Mesendoderm (in vitro differentiated cells): ENCODE measurements at regions not wholly inside any gene's neighbourhood (a gene's known extent, or its start where the extent isn't known, plus 50 kb on each side); places are given as distances from the start of the nearest gene placed in this dataset.
"Not testable (repeated sequence)": the region's sequence is repeated elsewhere in the genome, so short reads cannot be mapped to it uniquely, and the experiment has no call there.

Experiments used
- DNase-seq: peaks from one replicate; pipeline ENCODE4 v3.0.0; 2013
- H2AK5ac ChIP-seq: 2 replicates; pipeline ENCODE4 v1.6.1; 2013; ENCODE audit warnings: low read length, inconsistent platforms
- H2BK120ac ChIP-seq: 2 replicates; pipeline ENCODE4 v1.6.1; 2013; ENCODE audit warnings: low read depth, mild to moderate bottlenecking, low read length, moderate library complexity, mixed read lengths
- H2BK15ac ChIP-seq: replicated peaks from 2 replicates; pipeline ENCODE4 v1.6.1; 2013; ENCODE audit warnings: low read depth, mild to moderate bottlenecking, moderate library complexity
- H2BK5ac ChIP-seq: 2 replicates; pipeline ENCODE4 v1.6.1; 2013; ENCODE audit warnings: low read length, inconsistent platforms
- H3K18ac ChIP-seq: 2 replicates; pipeline ENCODE4 v1.6.1; 2013; ENCODE audit warnings: mild to moderate bottlenecking, low read length, mixed read lengths
- H3K23ac ChIP-seq: one replicate; pipeline ENCODE4 v1.6.1; 2013; ENCODE audit warnings: low read length
- H3K27ac ChIP-seq: 2 replicates; pipeline ENCODE4 v1.5.1; 2013; ENCODE audit warnings: low read depth, mild to moderate bottlenecking, inconsistent platforms, low read length, moderate library complexity
- H3K27me3 ChIP-seq: 2 replicates; pipeline ENCODE4 v1.6.1; 2013; ENCODE audit warnings: low read length, control low read depth, mild to moderate bottlenecking, inconsistent platforms; ENCODE audit not compliant: insufficient read depth, poor library complexity
- H3K36me3 ChIP-seq: 2 replicates; pipeline ENCODE4 v1.6.1; 2013; ENCODE audit warnings: low read length, inconsistent platforms; ENCODE audit not compliant: control insufficient read depth, insufficient read depth
- H3K4ac ChIP-seq: one replicate; pipeline ENCODE4 v1.6.1; 2013; ENCODE audit warnings: low read depth, mild to moderate bottlenecking, low read length, moderate library complexity
- H3K4me1 ChIP-seq: 2 replicates; pipeline ENCODE4 v1.6.1; 2013; ENCODE audit warnings: low read depth, low read length, inconsistent platforms; ENCODE audit not compliant: control insufficient read depth
- H3K4me2 ChIP-seq: 2 replicates; pipeline ENCODE4 v1.6.1; 2013; ENCODE audit warnings: low read length
- H3K4me3 ChIP-seq: 2 replicates; pipeline ENCODE4 v1.5.1; 2013; ENCODE audit warnings: mild to moderate bottlenecking, low read length
- H3K56ac ChIP-seq: one replicate; pipeline ENCODE4 v1.6.1; 2013; ENCODE audit warnings: low read length
- H3K79me1 ChIP-seq: 2 replicates; pipeline ENCODE4 v1.6.1; 2013; ENCODE audit warnings: low read length, inconsistent platforms
- H3K79me2 ChIP-seq: 2 replicates; pipeline ENCODE4 v1.6.1; 2013; ENCODE audit warnings: mild to moderate bottlenecking, low read length; ENCODE audit not compliant: control insufficient read depth, insufficient read depth
- H3K9ac ChIP-seq: 2 replicates; pipeline ENCODE4 v1.6.1; 2013; ENCODE audit warnings: low read length, inconsistent platforms
- H4K5ac ChIP-seq: one replicate; pipeline ENCODE4 v1.6.1; 2013; ENCODE audit warnings: low read length
- H4K8ac ChIP-seq: one replicate; pipeline ENCODE4 v1.6.1; 2013; ENCODE audit warnings: low read depth, mild to moderate bottlenecking, control low read depth, low read length, moderate library complexity
- WGBS: extraction: QIAGEN DNeasy Blood & Tissue Kit; methylation state at CpG from one replicate; pipeline ENCODE4 v1.1.7; 2013; ENCODE audit warnings: low lambda C conversion rate, missing lambda C conversion rate; ENCODE audit not compliant: insufficient coverage; ENCODE audit errors: extremely low coverage; 5-methylcytosine and 5-hydroxymethylcytosine counted together

DNA sequence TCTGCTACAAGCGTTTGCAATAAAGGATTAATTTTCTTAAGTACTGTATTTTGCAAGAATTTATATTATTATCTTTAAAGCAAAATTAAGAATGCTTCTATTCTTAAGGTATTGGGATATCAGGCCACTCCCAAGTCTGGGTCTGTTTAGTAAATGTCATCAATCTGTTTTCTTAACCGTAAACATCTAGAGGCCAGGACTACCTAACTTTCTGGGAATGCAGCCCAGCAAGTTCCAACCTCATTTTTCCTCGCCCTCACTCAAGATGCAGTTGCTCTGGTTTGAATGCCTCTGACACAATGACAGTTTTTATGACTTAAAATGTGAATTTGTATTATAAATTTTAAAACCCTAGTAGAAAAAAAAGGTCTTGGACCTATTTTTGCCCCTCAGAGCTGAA, 143.5 kb downstream of the INHBA start:
- Histone ChIP-seq H4K8ac (no peak overlapping the region), H2BK120ac (no peak overlapping the region), H3K79me1 (no peaks in the 10 kb centered on the region), H2BK15ac (no peak overlapping the region), H3K18ac (no peak overlapping the region), H3K4me3 (no peak overlapping the region), H4K5ac (no peak overlapping the region), H2AK5ac (no peak overlapping the region), H3K27me3 (no peaks in the 10 kb centered on the region), H3K79me2 (no peaks in the 10 kb centered on the region), H3K56ac (no peak overlapping the region), H3K23ac (no peak overlapping the region), H3K4ac (no peak overlapping the region), H2BK5ac (no peak overlapping the region), H3K4me2 (no peak overlapping the region), H3K4me1 (no peaks in the 10 kb centered on the region), H3K9ac (no peak overlapping the region), H3K36me3 (no peaks in the 10 kb centered on the region), H3K27ac (no peak overlapping the region)
- no CpG with 5 or more reads among the region's 3 CpGs for WGBS
- DNase-seq = peak; percentile 51

DNA sequence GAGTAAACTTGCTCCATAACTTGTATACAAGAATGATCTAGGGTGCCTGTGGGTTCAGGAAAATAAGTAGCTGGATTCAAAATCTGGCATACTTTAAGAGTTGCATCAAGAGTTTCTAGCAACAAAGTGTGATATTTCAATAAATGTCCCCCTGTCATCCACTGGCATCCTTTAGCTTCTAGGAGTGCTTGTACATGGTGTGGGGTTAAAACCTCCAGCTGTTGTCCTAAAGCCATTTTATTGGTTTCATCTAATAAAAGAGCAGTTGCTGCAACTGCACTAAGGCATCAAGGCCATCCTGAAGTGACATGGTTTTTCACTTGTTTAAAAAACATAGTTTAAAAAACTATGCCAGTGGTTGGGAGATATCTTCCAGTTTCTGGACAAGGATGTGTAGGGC, 148.4 kb downstream of the INHBA start:
- no peaks in the 10 kb centered on the region for H3K79me2 ChIP-seq
- H2BK5ac ChIP-seq = no peak overlapping the region
- H3K27me3 ChIP-seq = no peaks in the 10 kb centered on the region

DNA sequence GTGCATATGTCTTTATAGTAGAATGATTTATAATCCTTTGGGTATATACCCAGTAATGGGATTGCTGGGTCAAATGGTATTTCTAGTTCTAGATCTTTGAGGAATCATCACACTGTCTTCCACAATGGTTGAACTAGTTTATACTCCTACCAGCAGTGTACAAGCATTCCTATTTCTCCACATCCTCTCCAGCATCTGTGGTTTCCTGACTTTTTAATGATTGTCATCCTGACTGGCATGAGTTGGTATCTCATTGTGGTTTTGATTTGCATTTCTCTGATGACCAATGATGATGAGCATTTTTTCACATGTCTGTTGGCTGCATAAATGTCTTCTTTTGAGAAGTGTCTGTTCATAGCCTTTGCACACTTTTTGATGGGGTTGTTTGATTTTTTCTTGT, 152.8 kb downstream of the INHBA start:
- not testable (repeated sequence) for H3K4me1 ChIP-seq, H3K79me2 ChIP-seq, H3K18ac ChIP-seq, H4K5ac ChIP-seq, H3K4me3 ChIP-seq, H3K27ac ChIP-seq, H3K79me1 ChIP-seq, H3K4me2 ChIP-seq, H3K9ac ChIP-seq, H3K4ac ChIP-seq, H2BK5ac ChIP-seq, H2BK120ac ChIP-seq, H2BK15ac ChIP-seq, H3K23ac ChIP-seq, H2AK5ac ChIP-seq, DNase-seq, H3K56ac ChIP-seq, H3K36me3 ChIP-seq, H4K8ac ChIP-seq, H3K27me3 ChIP-seq

More for the DNA sequence above, 148.4 kb downstream of the INHBA start:
- Histone ChIP-seq H3K56ac (no peak overlapping the region), H3K36me3 (no peaks in the 10 kb centered on the region), H3K18ac (no peak overlapping the region), H3K9ac (no peak overlapping the region), H4K5ac (no peak overlapping the region), H3K79me1 (no peaks in the 10 kb centered on the region), H3K4me2 (no peak overlapping the region), H3K4me3 (no peak overlapping the region), H3K4ac (no peak overlapping the region), H4K8ac (no peak overlapping the region), H3K23ac (no peak overlapping the region), H2BK15ac (no peak overlapping the region), H3K4me1 (no peaks in the 10 kb centered on the region), H2AK5ac (no peak overlapping the region), H3K27ac (no peak overlapping the region), H2BK120ac (no peak overlapping the region)
- no peak for DNase-seq

DNA sequence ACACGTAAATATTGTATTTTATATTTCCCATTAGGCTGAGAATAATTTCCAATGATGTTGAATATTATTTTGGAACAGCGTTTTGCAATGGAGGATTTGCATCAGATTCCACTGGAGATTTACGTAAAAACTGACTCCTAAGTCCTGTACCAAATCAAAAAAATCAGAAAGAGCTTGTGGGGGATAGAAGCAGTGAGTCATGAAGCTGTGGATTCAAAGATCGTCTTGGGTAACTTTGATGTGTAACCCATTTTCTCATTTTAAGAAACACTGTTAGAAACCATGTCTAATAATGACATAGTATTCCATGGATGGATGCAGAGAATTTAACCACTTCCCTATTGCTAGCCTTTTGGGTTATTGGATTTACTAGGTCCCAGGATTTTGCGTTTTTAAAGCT, 158.6 kb downstream of the INHBA start:
- Histone ChIP-seq H3K9ac (no peak overlapping the region), H2BK15ac (no peak overlapping the region), H3K18ac (no peak overlapping the region), H3K4ac (no peak overlapping the region), H3K4me2 (no peak overlapping the region), H3K56ac (no peak overlapping the region), H4K8ac (no peak overlapping the region), H2BK5ac (no peak overlapping the region), H3K79me2 (no peaks in the 10 kb centered on the region), H2AK5ac (no peak overlapping the region), H3K36me3 (no peaks in the 10 kb centered on the region), H3K79me1 (no peaks in the 10 kb centered on the region), H4K5ac (no peak overlapping the region), H3K4me1 (no peaks in the 10 kb centered on the region), H3K27me3 (no peaks in the 10 kb centered on the region), H2BK120ac (no peak overlapping the region), H3K4me3 (no peak overlapping the region), H3K23ac (no peak overlapping the region), H3K27ac (no peak overlapping the region)
- WGBS = no CpG with 5 or more reads among the region's 5 CpGs
- DNase-seq = no peak

DNA sequence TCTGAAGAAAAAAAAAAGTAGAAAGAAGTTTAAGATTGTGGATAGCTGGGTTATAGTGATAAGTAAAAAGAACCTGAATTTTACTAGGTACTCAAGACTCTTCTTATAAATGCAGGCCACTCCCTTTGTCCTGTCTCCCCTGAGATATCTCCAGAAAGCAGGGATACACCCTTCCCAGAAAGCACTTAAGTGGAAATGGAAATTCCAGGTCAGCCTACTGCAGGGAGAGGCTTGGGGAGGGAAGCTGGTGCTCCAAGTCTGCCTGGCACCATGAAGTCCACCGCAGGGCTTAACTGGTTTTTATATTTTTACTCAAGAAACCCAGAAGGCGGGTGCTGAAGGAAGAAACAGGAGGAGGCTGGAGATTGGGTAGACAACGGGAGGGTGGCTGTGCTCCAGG, 162.3 kb downstream of the INHBA start:
- no CpG with 5 or more reads among the region's 3 CpGs for WGBS
- no peaks in the 10 kb centered on the region for H3K79me1 ChIP-seq
- no peak overlapping the region for H2BK5ac ChIP-seq

DNA sequence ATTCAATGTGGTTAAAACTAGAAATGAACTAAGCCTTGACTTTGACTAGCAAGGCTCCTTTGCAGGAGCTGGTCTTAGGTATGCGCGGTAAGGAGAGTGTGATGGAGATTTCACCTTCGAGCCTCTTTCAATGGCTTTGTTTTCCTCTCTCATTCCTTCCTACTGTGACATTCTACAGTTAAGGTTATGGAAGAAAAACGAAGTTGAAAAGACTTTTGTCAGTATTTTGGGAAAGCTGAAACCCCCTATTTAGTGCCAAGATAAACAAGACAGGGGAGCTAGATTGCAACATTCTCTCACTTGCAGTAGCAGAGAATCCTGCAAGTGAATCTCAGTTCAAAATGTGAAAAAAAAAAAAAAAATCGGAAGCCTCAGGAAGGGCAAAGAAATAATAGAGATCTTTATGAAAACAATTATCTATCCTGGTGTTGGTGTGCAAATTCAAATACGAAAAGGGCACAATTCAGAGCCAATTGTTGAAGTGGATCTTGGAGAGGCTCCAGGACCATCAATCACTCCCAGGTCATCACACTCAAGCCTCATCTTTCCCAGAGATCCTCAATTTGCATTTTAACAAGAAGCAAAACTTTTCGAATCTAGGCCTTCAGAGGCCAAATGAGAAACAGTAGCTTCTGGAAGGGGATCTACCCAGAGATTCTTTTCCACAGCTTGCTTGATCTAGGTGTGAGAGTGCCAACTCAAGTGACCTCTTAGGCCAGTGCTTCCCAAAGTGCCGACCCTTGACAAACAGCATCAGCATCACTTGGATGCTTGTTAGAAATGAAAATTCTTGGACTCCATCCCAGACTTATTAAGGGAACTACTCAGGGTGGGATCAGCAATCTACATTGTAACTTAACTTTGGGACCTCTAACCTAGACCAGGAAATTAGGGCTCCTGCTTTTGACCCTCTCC, 163.8 kb downstream of the INHBA start:
- Histone ChIP-seq H2AK5ac (no peak overlapping the region), H3K4me3 (no peak overlapping the region), H3K4ac (no peak overlapping the region), H3K79me2 (no peaks in the 10 kb centered on the region), H4K8ac (no peak overlapping the region), H3K79me1 (no peaks in the 10 kb centered on the region), H3K23ac (no peak overlapping the region), H3K36me3 (no peaks in the 10 kb centered on the region), H3K27me3 (no peaks in the 10 kb centered on the region), H3K4me1 (no peaks in the 10 kb centered on the region), H4K5ac (no peak overlapping the region), H2BK15ac (no peak overlapping the region), H3K27ac (no peak overlapping the region), H3K9ac (no peak overlapping the region), H3K4me2 (no peak overlapping the region), H3K18ac (no peak overlapping the region), H2BK120ac (no peak overlapping the region), H2BK5ac (no peak overlapping the region), H3K56ac (no peak overlapping the region)
- DNase-seq = peak; percentile 6
- no CpG with 5 or more reads among the region's 8 CpGs for WGBS

More for the DNA sequence above, 162.3 kb downstream of the INHBA start:
- Histone ChIP-seq H3K27ac (no peak overlapping the region), H3K4me3 (no peak overlapping the region), H2BK15ac (no peak overlapping the region), H3K36me3 (no peaks in the 10 kb centered on the region), H3K79me2 (no peaks in the 10 kb centered on the region), H3K18ac (no peak overlapping the region), H3K9ac (no peak overlapping the region), H3K23ac (no peak overlapping the region), H2AK5ac (no peak overlapping the region), H3K27me3 (no peaks in the 10 kb centered on the region), H2BK120ac (no peak overlapping the region), H3K56ac (no peak overlapping the region), H4K5ac (no peak overlapping the region), H3K4me2 (no peak overlapping the region), H3K4me1 (no peaks in the 10 kb centered on the region), H4K8ac (no peak overlapping the region), H3K4ac (no peak overlapping the region)
- DNase-seq = no peak
